Ectodermal cell (in vitro differentiated cells): ENCODE measurements at regions not wholly inside any gene's neighbourhood (a gene's known extent, or its start where the extent isn't known, plus 50 kb on each side); places are given as distances from the start of the nearest gene placed in this dataset.

Experiments used
- H3K27ac ChIP-seq: 2 replicates; pipeline ENCODE4 v1.7.0; 2013; ENCODE audit warnings: mild to moderate bottlenecking, low read depth, low read length; ENCODE audit not compliant: insufficient read depth, poor library complexity, severe bottlenecking
- H3K27me3 ChIP-seq: 2 replicates; pipeline ENCODE4 v1.7.0; 2013; ENCODE audit warnings: mild to moderate bottlenecking, low read length; ENCODE audit not compliant: insufficient read depth, control insufficient read depth, poor library complexity, severe bottlenecking
- H3K36me3 ChIP-seq: one replicate; pipeline ENCODE4 v1.7.0; 2013; ENCODE audit warnings: low read length; ENCODE audit not compliant: control insufficient read depth, insufficient read depth
- H3K4me1 ChIP-seq: one replicate; pipeline ENCODE4 v1.7.0; 2013; ENCODE audit warnings: low read length; ENCODE audit not compliant: control insufficient read depth, insufficient read depth
- H3K4me3 ChIP-seq: 2 replicates; pipeline ENCODE4 v1.7.0; 2013; ENCODE audit warnings: low read depth, low read length, control low read depth; ENCODE audit not compliant: insufficient read depth
- H3K9me3 ChIP-seq: 2 replicates; pipeline ENCODE4 v1.7.0; 2013; ENCODE audit warnings: mild to moderate bottlenecking, low read length, moderate library complexity; ENCODE audit not compliant: control insufficient read depth
- WGBS, 2 experiments: methylation state at CpG; one replicate each; pipeline ENCODE4 v1.1.7; 2013; ENCODE audit warnings: missing lambda C conversion rate in 2 of 2; 5-methylcytosine and 5-hydroxymethylcytosine counted together

DNA sequence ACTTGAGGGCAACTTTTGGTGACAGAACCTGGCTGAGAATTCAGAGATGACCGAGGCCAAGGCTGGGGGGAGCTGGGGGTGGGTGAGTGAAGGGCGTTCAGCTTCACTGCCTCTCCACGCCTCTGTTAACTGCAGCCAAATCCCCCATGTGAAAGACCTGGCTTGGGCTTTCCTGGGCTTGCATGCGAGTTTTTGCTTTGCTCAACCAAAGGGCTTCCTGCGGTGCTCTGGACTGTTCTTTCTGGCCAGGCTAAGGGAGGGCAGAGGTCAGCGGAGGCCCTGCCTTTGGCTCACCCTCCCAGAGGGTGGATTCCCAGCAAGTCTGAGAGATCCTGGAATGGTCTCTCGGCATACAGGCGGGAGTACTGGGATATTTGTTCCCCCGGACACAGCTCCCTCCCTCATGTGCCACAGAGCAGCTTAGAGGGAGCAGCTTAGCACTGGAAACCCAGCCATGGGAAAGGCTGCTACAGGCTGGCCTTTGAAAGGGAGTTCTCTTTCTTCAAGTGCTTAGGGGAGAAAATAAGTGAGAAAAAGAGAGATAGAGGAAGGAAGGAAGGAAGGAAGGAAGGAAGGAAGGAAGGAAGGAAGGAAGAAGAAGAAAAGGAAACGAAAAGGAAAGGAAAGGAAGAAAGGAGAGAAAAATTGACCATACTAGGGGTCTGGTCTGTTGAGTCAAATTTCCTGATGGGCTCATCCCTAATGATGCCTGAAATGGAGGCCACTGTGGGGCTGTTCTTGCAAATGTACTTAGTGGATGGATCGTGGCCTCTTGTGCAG is 158.8 kb downstream of the FGF18 start:
- Histone ChIP-seq H3K9me3 (no peaks in the 10 kb centered on the region), H3K36me3 (no peaks in the 10 kb centered on the region), H3K27ac (peak overlapping the region; percentile 1), H3K4me1 (peaks cover 50% of the 10 kb centered on the region), H3K27me3 (no peaks in the 10 kb centered on the region), H3K4me3 (no peak overlapping the region)
- 35 to 37% methylated on average over 11 of the region's 11 CpGs for WGBS, 2 experiments

DNA sequence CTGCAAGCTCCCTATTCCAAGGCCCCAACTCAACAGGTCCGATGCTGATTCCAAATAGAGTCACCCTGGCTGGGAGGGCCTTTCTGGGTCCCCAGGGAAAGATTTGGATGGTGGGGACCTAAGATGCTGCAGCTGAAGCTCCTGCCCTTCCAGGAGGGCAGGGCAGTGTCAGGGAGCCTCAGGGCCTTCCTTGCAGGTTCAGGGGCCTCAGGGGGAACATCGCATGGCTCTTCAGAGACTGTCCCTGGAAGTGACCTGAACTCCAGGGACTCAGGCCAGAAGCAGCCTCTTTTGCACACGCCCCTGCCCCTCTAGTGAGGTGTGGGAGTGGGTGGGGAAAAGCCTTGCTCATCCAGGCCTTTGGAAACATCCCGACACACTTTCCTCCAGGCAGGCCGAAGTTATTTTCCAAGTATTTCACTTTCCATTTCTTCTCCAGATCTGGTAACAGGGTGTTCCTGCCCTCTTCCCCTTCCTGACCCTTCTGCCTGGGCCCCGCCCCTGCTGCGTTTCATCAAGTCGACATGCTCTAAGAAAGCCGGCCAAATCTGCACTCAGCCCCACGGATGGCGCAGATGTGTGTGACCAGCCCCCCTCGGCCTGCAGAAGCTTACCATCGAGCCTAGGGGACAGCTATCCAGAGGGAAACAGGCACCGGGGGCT is 159.5 kb downstream of the FGF18 start:
- Histone ChIP-seq H3K4me3 (no peak overlapping the region), H3K4me1 (peaks cover 44% of the 10 kb centered on the region), H3K9me3 (no peaks in the 10 kb centered on the region), H3K27me3 (no peaks in the 10 kb centered on the region), H3K27ac (no peak overlapping the region), H3K36me3 (no peaks in the 10 kb centered on the region)
- WGBS, 2 experiments = 91 to 93% methylated on average over 14 of the region's 14 CpGs

DNA sequence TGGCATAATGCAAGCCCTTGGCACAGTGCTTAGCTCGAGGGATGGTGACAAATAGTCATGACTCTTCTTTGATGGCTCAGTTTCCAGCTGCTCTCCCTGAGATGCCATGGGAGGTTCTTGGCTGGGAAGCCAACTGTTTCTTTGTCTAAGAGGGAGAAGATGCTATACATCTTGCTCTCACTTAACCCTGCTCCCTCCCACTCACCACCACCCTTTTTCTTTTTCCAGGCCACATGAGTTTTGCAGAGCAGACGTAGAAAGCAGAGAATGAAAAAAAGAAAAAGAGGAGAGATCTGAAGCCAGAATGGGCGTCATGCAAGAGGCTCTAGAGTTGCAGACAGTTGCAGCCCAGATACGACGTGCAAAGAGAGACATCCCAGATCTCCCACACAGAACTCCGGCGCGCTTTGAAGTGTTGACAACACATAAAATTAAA is 160.5 kb downstream of the FGF18 start:
- Histone ChIP-seq H3K27me3 (no peaks in the 10 kb centered on the region), H3K9me3 (no peaks in the 10 kb centered on the region), H3K4me1 (peaks cover 41% of the 10 kb centered on the region), H3K36me3 (no peaks in the 10 kb centered on the region), H3K4me3 (no peak overlapping the region), H3K27ac (no peak overlapping the region)
- 79 to 85% methylated on average over 8 of the region's 8 CpGs for WGBS, 2 experiments

DNA sequence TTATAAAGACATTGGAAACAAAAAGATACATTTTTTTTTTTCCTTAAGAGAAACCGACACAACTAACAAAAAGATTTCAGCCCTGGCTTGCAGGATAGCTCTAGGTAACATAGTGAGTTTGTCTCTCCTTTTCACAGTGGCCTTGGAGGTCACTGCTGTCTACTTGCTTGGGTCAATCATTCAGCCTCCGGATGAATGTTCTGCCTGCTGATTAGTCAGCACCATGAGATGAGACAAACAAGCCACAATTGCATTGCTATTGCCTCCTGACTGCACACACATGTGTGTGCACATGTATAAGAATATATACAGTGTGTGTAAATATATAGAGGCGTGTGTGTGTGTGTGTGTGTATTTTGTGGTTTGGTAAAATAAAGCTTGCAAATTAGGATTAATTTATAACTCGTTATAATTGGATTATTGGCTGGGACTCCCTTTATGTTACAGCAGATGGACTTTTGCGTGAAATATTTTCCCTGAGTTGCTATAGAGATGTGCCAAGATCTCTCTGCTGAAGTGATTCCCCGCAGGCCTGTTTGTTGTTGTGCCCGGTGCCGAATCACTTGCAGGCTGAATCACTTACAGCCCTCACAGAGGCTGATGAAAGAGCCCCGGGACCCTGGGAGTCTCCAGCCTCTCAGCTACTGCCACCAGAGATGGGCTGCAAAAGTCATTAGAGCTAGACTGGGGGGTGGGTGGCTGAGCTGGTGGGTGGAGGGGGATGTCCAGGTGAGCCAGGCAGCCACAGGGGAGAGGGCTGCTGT is 161.2 kb downstream of the FGF18 start:
- H3K27ac ChIP-seq = no peak overlapping the region
- 70 to 81% methylated on average over 9 of the region's 9 CpGs for WGBS, 2 experiments

DNA sequence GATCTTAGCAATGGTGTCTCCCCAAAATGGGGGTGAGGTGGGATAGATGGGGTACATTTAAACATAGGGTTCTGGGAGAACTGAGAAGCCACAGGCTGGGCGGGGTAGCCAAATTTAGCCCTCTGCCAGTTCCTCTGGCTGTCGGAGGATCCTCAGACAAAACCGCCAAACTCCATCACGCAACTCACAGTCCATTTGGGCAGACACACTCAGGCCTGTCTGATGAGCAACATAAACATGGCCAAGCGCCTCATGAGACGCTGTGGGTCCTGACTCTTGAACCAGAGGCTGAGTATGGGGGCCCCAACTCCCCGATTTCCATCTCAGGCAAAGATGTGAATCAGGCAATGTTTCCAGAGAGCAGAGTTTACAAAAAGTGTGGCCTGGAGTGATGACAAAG is 162.3 kb downstream of the FGF18 start:
- WGBS, 2 experiments = 94% methylated on average over 7 of the region's 7 CpGs
- H3K36me3 ChIP-seq = no peaks in the 10 kb centered on the region
- H3K9me3 ChIP-seq = no peaks in the 10 kb centered on the region
- no peaks in the 10 kb centered on the region for H3K27me3 ChIP-seq
- H3K4me3 ChIP-seq = no peak overlapping the region
- no peak overlapping the region for H3K27ac ChIP-seq
- H3K4me1 ChIP-seq = peaks cover 41% of the 10 kb centered on the region

More for the DNA sequence above, 161.2 kb downstream of the FGF18 start:
- Histone ChIP-seq H3K9me3 (no peaks in the 10 kb centered on the region), H3K4me1 (peaks cover 41% of the 10 kb centered on the region), H3K4me3 (no peak overlapping the region), H3K36me3 (no peaks in the 10 kb centered on the region), H3K27me3 (no peaks in the 10 kb centered on the region)

DNA sequence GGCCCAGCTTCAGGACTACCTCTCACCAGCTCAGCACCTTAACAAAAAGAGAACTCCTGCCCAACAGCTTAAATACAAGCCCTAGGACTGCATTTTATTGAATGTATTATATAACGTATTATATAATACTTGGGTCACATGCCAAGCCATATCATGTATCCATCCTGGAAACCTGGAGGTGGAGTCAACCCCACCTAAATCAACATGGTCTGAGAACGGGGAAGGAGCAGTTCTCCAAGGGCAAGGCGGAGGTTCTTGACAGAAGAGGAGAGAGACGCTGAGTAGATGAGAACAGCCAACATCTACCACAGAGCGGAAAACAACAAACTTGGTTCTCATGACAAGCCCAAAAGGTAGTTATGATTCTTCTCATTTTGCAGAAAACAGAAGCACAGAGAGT is 163.4 kb downstream of the FGF18 start:
- 93 to 96% methylated on average over 4 of the region's 5 CpGs for WGBS, 2 experiments
- Histone ChIP-seq H3K27me3 (no peaks in the 10 kb centered on the region), H3K36me3 (no peaks in the 10 kb centered on the region), H3K27ac (no peak overlapping the region), H3K4me1 (peaks cover 33% of the 10 kb centered on the region), H3K4me3 (no peak overlapping the region), H3K9me3 (no peaks in the 10 kb centered on the region)

DNA sequence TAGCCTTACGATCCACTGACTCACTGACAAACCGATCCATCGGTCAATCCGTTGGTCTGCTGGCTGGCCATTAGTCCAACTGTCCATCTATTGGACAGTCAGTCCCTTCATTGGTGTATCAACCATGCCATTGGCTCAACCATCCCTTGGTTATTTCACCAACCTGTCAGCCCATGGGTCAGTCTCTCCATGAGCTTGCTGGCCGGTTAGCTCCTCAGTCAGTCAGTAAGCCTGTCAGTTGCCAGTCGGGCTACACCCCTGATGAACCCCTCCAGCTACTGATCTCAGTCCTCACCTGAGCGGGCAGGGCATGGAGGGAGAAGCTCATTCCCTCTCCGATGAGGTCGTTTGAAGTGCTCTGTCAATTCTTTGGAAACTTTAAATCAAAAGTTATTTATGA is 166.5 kb downstream of the FGF18 start:
- 93% methylated on average over 9 of the region's 9 CpGs for WGBS, 2 experiments
- Histone ChIP-seq H3K27me3 (no peaks in the 10 kb centered on the region), H3K4me3 (no peak overlapping the region), H3K9me3 (no peaks in the 10 kb centered on the region), H3K27ac (no peak overlapping the region), H3K36me3 (no peaks in the 10 kb centered on the region), H3K4me1 (peaks cover 2% of the 10 kb centered on the region)

DNA sequence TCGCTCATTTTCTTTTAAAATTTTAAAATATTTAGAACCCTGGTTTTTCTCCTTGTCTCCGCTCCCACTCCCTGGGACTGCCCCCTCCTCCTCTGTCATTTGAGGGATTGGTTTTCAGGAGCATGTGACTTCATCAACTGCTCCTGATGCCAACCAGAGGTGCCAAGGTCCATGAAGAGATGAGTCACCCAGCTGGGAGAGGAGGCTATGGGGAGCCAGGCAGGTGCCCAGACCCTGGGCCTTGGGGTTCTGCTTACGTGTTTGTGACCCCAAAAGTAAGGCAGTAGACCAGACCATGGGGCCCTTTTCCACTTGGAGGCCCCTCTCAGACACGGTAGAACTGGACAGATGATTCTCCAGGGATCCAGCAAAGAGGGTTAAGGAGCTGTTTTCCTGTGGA is 167.0 kb downstream of the FGF18 start:
- Histone ChIP-seq H3K4me1 (no peaks in the 10 kb centered on the region), H3K27ac (no peak overlapping the region), H3K36me3 (no peaks in the 10 kb centered on the region), H3K27me3 (no peaks in the 10 kb centered on the region), H3K4me3 (no peak overlapping the region), H3K9me3 (no peaks in the 10 kb centered on the region)
- WGBS, 2 experiments = 70 to 72% methylated on average over 4 of the region's 4 CpGs

DNA sequence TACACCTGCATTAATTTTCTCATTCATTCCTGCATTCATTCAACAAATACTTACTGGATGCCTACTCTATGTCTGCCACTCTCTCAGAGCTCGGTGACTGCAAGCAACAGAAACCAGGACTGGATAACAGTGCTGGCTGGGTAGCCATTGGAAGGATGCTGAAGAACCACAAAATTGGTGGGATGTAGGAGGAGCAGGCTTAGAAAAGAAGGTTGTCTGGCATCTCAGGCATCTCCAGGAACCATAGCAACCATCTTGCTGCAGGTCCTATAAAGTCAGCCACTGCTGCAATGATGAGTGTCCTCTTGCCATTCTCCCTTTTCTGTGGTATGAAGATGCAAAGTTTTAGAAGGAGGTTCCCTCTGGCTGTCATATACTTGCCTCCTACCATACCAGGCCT is 168.6 kb downstream of the FGF18 start:
- H3K9me3 ChIP-seq = no peaks in the 10 kb centered on the region
- no peaks in the 10 kb centered on the region for H3K4me1 ChIP-seq
- H3K4me3 ChIP-seq = no peak overlapping the region
- 93 to 100% methylated on average over 1 of the region's 1 CpG for WGBS, 2 experiments
- no peaks in the 10 kb centered on the region for H3K27me3 ChIP-seq
- H3K36me3 ChIP-seq = no peaks in the 10 kb centered on the region
- H3K27ac ChIP-seq = no peak overlapping the region

DNA sequence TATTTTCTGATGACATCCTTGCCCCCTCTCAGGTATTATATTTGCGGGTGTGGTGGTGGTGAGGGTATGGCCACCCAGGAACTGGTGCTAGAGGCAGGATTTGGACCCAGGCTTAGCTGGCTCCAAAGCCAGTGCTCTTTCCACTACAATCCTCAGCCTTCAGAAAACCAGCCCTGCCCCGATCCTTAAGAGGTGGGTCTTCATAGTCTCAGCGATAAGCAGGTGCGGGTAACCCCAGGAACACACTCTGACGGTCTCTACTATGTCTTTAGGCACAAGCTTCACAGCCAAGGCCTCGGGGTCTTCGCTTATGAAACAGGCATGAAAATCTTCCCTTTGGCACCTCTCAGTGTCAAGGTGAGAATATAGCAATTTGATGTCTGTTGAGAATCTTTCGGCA is 169.3 kb downstream of the FGF18 start:
- Histone ChIP-seq H3K9me3 (no peaks in the 10 kb centered on the region), H3K27me3 (no peaks in the 10 kb centered on the region), H3K4me1 (no peaks in the 10 kb centered on the region), H3K27ac (no peak overlapping the region), H3K36me3 (no peaks in the 10 kb centered on the region), H3K4me3 (no peak overlapping the region)
- 93 to 94% methylated on average over 8 of the region's 8 CpGs for WGBS, 2 experiments
